Stimulated activated CD4-positive, alpha-beta T cell treated with anti-CD3 and anti-CD28 coated beads, Interleukin-2, amount 100 ng/mL, for 48 hours (primary cell): ENCODE measurements at regions not wholly inside any gene's neighbourhood (a gene's known extent, or its start where the extent isn't known, plus 50 kb on each side); places are given as distances from the start of the nearest gene placed in this dataset.
"Not testable (repeated sequence)": the region's sequence is repeated elsewhere in the genome, so short reads cannot be mapped to it uniquely, and the experiment has no call there.

ENCODE experiments used
- DNase-seq, 2 donors: peaks; one replicate each; pipeline ENCODE4 v3.0.0-alpha.2; 2020

DNA sequence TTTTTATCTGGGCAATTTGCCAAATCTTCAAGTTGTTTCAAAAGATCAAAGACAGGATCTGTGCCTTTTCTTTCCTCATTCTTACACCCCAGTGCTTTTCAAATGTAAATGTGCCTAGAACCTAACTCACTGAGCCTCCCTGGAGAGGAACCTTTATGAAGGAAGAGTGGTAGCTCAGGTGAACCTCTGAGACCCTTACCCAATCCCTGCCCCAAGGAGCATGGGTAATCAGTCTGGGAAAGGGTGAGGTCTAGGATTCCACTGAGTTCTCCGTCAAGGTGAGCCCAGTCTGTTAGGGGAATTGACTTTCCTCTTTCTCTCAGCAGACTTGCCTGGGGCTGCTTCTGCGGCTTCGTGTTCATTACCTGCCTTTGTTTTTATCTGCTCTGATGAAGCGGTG lies 88.1 kb upstream of the MAP4K4 start:
- no peak for DNase-seq

- no peak for DNase-seq
Measured at GRCh38 chr2:101608408-101609310, 88.8 kb upstream of the MAP4K4 start.

GRCh38 chr2:101597347-101597944 lies 100.1 kb upstream of the MAP4K4 start:
- DNase-seq, result no peak

DNA sequence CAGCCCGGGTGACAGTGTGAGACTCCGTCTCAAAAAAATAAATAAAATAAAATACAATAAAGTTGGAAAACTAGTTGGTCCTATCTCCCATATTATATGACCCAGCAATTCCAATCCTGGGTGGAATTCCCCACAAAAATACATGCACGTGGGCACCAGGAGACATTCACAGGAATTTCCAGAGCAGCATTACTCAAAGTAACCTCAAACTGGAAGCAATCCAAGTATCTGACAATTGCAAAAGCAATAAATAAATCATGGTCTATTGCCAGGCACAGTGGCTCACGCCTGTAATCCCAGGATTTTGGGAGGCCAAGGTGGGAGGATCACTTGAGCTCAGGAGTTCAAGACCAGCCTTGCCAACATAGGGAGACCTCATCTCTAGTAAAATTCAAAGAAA lies 101.2 kb upstream of the MAP4K4 start:
- no peak for DNase-seq

DNA sequence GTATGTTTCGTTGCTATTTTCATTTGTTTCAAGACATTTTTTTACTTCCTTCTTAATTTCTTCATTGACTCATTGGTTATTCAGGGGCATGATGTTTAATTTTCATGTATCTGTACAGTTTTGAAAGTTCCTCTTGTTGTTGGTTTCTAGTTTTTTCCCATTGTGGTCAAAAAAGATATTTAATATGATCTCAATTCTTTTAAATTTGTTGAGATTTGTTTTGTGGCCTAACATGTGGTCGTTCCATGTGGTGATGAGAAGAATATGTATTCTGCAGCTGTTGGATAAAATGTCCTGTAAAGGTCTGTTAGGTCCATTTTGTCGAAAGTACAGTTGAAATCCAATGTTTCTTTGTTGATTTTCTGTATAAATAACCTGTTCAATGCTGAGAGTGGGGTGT lies 110.3 kb upstream of the MAP4K4 start:
- DNase-seq, result no peak

DNA sequence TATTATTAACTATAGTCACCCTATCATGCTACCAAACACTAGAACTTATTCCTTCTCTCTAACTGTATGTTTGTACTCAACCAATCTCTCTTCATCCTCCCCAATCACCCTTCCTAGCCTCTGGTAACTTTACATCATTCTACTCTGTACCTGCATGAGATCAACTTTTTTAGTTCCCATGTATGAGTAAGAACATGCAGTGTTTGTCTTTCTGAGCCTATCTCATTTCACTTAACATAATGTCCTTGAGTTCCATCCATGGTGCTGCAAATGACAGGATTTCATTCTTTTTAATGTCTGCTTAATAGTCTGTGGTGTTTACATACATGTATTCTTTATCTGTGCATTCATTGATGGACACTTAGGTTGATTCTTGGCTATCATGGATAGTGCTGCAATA lies 108.9 kb upstream of the RFX8 start:
- DNase-seq, result no peak

- no peak for DNase-seq
Measured at GRCh38 chr2:101581675-101582299, 106.9 kb upstream of the RFX8 start.

DNA sequence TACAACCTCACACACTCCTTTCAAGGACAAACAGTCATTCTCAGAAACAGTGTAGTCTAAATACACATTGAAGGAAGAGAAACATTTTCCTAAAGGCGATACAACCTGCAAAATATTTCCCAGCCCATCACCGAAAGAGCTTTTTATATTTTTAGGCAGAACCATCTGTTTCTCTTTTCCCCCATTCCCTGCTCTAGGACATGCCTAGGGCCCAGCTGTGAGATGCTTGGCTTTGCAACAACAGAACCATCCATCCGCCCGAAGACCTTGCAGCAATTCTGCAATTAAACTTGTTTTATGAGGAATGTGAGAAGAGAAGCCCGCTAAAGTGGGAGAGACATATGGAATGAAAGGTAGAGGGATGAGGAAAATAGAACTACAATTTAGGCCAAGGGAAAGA lies 105.6 kb upstream of the RFX8 start:
- DNase-seq, result no peak

DNA sequence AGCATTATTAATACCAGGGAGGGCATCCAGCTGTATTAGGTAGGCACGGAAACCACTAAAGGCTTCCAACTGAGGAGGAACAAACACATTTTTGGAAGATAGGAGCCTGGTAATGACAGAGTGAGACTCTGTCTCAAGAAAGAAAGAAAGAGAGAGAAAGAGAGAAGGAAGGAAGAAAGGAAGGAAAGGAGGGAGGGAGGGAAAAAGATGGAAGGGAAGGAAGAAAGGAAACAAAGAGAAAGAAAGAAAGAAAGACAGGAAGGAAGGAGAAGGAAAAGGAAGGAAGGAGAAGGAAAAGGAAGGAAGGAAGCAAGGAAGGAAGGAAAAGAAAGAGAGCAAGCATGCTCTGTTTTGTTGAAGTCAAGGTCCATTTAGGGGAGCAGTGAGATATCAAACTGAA lies 103.8 kb upstream of the RFX8 start:
- no peak for DNase-seq

DNA sequence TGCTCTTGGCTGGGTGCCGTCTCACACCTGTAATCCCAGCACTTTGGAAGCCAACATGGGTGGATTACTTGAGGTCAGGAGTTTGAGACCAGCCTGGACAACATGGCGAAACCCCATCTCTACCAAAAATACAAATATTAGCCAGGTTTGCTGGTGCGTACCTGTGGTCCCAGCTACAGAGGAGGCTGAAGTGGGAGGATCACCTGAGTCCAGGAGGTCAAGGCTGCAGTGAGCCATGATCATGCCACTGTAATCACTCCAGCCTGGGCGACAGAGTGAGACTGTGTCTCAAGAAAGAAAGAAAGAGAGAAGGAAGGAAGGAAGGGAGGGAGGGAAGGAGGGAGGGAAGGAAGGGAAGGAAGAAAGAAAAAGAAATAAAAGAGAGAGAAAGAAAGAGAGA lies 103.2 kb upstream of the RFX8 start:
- DNase-seq, result not testable (repeated sequence)

DNA sequence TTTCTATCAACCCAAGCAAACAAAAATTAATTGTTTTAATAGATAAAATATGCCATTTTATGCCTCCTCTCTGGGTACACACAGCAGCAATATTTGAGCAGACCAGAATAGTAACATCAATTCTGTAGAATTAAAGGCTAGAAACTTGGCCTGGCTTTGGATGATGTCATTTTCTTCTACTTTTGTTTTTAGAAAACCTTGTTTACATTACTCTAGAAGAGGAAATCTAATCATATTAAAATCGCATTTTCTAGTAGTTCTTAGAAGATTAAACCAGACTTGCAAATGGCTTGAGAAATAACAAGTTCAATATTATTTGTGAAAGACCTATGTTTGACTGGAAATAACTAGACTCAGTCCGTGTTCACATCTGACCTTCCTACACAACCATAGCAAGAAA lies 102.3 kb upstream of the RFX8 start:
- DNase-seq, result no peak

GRCh38 chr2:101574622-101575021 lies 99.7 kb upstream of the RFX8 start:
- DNase-seq, result no peak

GRCh38 chr2:101571951-101572350 lies 97.0 kb upstream of the RFX8 start:
- DNase-seq, result no peak

- no peak for DNase-seq
Measured at GRCh38 chr2:101569886-101570520, 95.1 kb upstream of the RFX8 start.

GRCh38 chr2:101568969-101569368 lies 94.1 kb upstream of the RFX8 start:
- DNase-seq, result no peak

GRCh38 chr2:101566632-101567228 lies 91.8 kb upstream of the RFX8 start:
- no peak for DNase-seq

GRCh38 chr2:101563849-101564248 lies 88.9 kb upstream of the RFX8 start:
- DNase-seq, result no peak

DNA sequence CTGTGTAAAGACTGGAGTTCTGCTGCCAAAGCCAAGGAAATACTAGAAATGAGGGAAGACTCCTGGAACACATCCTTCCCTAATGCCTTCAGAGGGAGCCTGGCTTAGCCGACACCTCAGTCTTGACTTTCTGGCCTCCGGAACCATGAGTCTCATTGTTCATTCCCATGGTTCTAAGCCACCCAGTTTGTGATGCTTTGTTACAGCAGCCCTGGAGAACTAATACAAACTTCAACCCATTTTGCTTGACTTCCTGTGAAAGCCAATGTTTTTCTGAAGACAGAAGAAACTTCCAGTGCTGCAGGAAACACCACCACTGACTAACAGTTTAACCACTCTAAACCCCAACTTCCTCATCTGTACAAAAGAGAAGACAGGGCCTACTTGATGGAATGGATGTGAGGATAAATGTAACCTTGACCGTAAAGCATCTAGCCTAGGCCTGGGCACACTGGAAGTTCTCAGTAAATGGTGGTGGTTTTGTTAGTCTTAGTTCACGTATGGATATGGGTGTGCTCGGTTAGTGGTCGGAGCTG lies 85.9 kb upstream of the RFX8 start:
- no peak for DNase-seq

DNA sequence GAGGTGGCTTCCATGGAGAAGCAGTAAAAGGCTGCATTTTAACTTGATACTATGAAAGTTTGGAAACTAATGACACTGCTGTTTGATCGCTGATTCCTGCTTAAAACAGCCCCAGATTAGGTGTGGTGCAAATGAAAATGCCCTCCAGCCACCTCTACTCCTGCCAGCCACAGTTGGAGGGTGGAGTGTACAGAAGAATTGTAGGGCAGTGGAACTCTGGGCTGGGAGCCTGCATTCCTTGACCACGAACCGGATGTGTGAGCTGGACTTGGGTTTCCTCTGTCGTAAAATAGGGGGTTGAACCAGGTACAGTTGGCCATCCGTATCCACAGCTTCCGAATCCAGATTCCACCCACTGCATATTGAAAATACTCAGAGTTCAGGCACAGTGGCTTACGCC lies 84.6 kb upstream of the RFX8 start:
- DNase-seq, result no peak

GRCh38 chr2:101558740-101559525 lies 84.0 kb upstream of the RFX8 start:
- no peak for DNase-seq

GRCh38 chr2:101556033-101556459 lies 81.1 kb upstream of the RFX8 start:
- no peak for DNase-seq

- DNase-seq, result no peak
Measured at GRCh38 chr2:101551336-101551888, 76.5 kb upstream of the RFX8 start.
